Pulmonary artery endothelial cell (primary cell): ENCODE measurements at regions not wholly inside any gene's neighbourhood (a gene's known extent, or its start where the extent isn't known, plus 50 kb on each side); places are given as distances from the start of the nearest gene placed in this dataset.

ENCODE experiments used
- DNase-seq: peaks from one replicate; pipeline ENCODE4 v3.0.0-alpha.2; 2011; ENCODE audit warnings: low read depth, low spot score

GRCh38 chr2:4356541-4356940 is 653.2 kb downstream of the DCDC2C start:
- DNase-seq, result no peak

GRCh38 chr2:4357121-4357520 is 653.7 kb downstream of the DCDC2C start:
- DNase-seq, result no peak

GRCh38 chr2:4358837-4359236 is 655.5 kb downstream of the DCDC2C start:
- no peak for DNase-seq

- DNase-seq, result no peak
Measured at GRCh38 chr2:4368907-4369306, 665.5 kb downstream of the DCDC2C start.

- no peak for DNase-seq
Measured at GRCh38 chr2:4369826-4370419, 666.5 kb downstream of the DCDC2C start.

- no peak for DNase-seq
Measured at GRCh38 chr2:4370422-4371090, 667.2 kb downstream of the DCDC2C start.

- DNase-seq, result no peak
Measured at GRCh38 chr2:4381049-4381448, 677.7 kb downstream of the DCDC2C start.

- DNase-seq, result no peak
Measured at GRCh38 chr2:4381773-4382172, 678.4 kb downstream of the DCDC2C start.

- no peak for DNase-seq
Measured at GRCh38 chr2:4391013-4391412, 687.6 kb downstream of the DCDC2C start.

- no peak for DNase-seq
Measured at GRCh38 chr2:4404363-4404762, 701.0 kb downstream of the DCDC2C start.

GRCh38 chr2:4408321-4408720 is 704.9 kb downstream of the DCDC2C start:
- no peak for DNase-seq

- no peak for DNase-seq
Measured at GRCh38 chr2:4412637-4413187, 709.3 kb downstream of the DCDC2C start.

- no peak for DNase-seq
Measured at GRCh38 chr2:4415171-4415570, 711.8 kb downstream of the DCDC2C start.

- no peak for DNase-seq
Measured at GRCh38 chr2:4415810-4416413, 712.5 kb downstream of the DCDC2C start.

GRCh38 chr2:4416431-4416830 is 713.1 kb downstream of the DCDC2C start:
- DNase-seq, result no peak

GRCh38 chr2:4417771-4418170 is 714.4 kb downstream of the DCDC2C start:
- no peak for DNase-seq

- DNase-seq, result no peak
Measured at GRCh38 chr2:4420032-4420431, 716.7 kb downstream of the DCDC2C start.

- DNase-seq, result no peak
Measured at GRCh38 chr2:4424153-4424552, 720.8 kb downstream of the DCDC2C start.

GRCh38 chr2:4427083-4427482 is 723.7 kb downstream of the DCDC2C start:
- DNase-seq, result no peak

GRCh38 chr2:4445821-4446220 is 742.4 kb downstream of the DCDC2C start:
- no peak for DNase-seq

GRCh38 chr2:4454907-4455306 is 751.5 kb downstream of the DCDC2C start:
- no peak for DNase-seq

GRCh38 chr2:4455486-4456155 is 752.2 kb downstream of the DCDC2C start:
- no peak for DNase-seq
